ENCODE measurements at regions not wholly inside any gene's neighbourhood (a gene's known extent, or its start where the extent isn't known, plus 50 kb on each side); places are given as distances from the start of the nearest gene placed in this dataset.

DNA sequence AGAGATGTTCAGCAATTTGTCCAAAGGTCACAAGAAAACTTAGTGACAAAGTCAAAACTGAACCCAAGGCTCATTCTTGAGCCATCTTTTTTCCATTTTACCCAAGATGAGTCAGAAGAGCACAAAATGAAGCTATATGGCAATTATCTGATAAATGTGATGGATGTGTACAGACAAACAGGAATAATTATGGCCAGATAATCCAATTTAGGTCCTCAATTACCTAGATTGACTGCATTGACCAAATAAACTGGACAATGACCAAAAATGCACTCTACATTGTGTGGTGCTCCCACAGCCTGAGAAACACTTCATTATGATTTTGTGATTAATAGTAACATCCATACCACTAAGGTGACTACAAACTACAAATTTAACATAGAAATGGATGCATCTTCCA is 1105.8 kb downstream of the IGSF11 start:
- H3K4me2 ChIP-seq: no peak overlapping the region
- no peak overlapping the region for H2AFZ ChIP-seq (ENCODE audit: low read depth)
- H3K27ac ChIP-seq: no peak overlapping the region
- no peak for TF ChIP-seq CTCF (conservative IDR thresholded peaks at IDR 0.05; ENCODE audit: low read depth, low read length)
- H4K20me1 ChIP-seq (ENCODE audit: insufficient read depth): no peaks in the 10 kb centered on the region
- no peak overlapping the region for H3K9ac ChIP-seq
- no peaks in the 10 kb centered on the region for H3K36me3 ChIP-seq (ENCODE audit: insufficient read depth)
- no peak overlapping the region for H3K4me3 ChIP-seq (IDR thresholded peaks at IDR 0.05; ENCODE audit: insufficient read depth, low read depth, low read length)
- no peaks in the 10 kb centered on the region for H3K79me2 ChIP-seq (ENCODE audit: insufficient read depth, low read depth)
- H3K4me1 ChIP-seq (ENCODE audit: low read depth, poor library complexity, severe bottlenecking): no peaks in the 10 kb centered on the region
- no peaks in the 10 kb centered on the region for H3K27me3 ChIP-seq (ENCODE audit: insufficient read depth, low read depth)

DNA sequence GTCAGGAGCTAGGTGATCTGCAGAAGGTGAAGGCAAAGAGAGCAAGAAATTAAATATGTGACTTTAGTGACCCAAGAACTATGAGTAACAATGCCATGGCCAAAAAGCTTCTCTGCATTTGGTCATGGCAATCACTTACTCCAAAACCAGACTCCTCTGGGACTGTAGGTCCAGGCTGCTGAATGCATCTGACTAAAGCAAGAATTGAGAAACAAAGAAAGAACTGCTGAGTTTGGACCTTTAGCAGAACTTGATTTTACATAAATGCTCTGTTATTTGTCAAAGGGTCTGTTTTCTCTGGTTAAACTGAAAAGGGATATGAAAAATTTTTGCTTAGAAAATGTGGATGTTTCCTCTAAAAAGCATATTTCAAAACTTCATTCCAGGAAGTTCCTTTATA is 1102.2 kb downstream of the IGSF11 start:
- no peak overlapping the region for H3K4me3 ChIP-seq (IDR thresholded peaks at IDR 0.05; ENCODE audit: insufficient read depth, low read depth, low read length)
- H4K20me1 ChIP-seq (ENCODE audit: insufficient read depth): no peaks in the 10 kb centered on the region
- no peaks in the 10 kb centered on the region for H3K79me2 ChIP-seq (ENCODE audit: insufficient read depth, low read depth)
- no peak overlapping the region for H3K9ac ChIP-seq
- TF ChIP-seq CTCF (conservative IDR thresholded peaks at IDR 0.05; ENCODE audit: low read depth, low read length): no peak
- H2AFZ ChIP-seq (ENCODE audit: low read depth): no peak overlapping the region
- no peak overlapping the region for H3K4me2 ChIP-seq
- no peaks in the 10 kb centered on the region for H3K36me3 ChIP-seq (ENCODE audit: insufficient read depth)
- no peak overlapping the region for H3K27ac ChIP-seq
- no peaks in the 10 kb centered on the region for H3K27me3 ChIP-seq (ENCODE audit: insufficient read depth, low read depth)
- H3K4me1 ChIP-seq (ENCODE audit: low read depth, poor library complexity, severe bottlenecking): no peaks in the 10 kb centered on the region

GRCh38 chr3:117936159-117936558 is 1098.5 kb downstream of the IGSF11 start:
- Histone ChIP-seq H3K36me3 (ENCODE audit: insufficient read depth) (no peaks in the 10 kb centered on the region), H4K20me1 (ENCODE audit: insufficient read depth) (no peaks in the 10 kb centered on the region), H3K4me3 (IDR thresholded peaks at IDR 0.05; ENCODE audit: insufficient read depth, low read depth, low read length) (no peak overlapping the region), H3K4me2 (no peak overlapping the region), H3K79me2 (ENCODE audit: insufficient read depth, low read depth) (no peaks in the 10 kb centered on the region), H3K27me3 (ENCODE audit: insufficient read depth, low read depth) (no peaks in the 10 kb centered on the region), H3K4me1 (ENCODE audit: low read depth, poor library complexity, severe bottlenecking) (no peaks in the 10 kb centered on the region), H3K9ac (no peak overlapping the region), H3K27ac (no peak overlapping the region), H2AFZ (ENCODE audit: low read depth) (no peak overlapping the region)
- no peak for TF ChIP-seq CTCF (conservative IDR thresholded peaks at IDR 0.05; ENCODE audit: low read depth, low read length)

DNA sequence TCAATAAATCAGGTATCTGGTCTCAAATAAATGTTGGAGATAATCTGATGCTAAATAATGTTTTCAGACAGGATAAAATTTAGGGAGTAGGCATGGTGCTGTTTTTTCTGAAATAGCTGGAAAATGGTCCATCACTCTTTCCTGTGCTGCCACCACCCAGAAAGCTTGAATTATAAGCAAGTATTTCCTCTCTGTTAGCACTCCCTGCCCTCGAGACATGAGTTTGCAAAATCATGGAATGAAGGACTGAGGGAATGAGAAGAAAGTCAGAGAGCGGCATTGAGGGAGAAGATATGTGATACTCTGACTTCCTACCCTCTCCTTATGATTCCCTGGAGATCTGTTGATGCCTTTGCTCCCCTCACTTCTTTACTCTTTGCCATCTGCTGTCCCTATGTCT is 1095.7 kb downstream of the IGSF11 start:
- H4K20me1 ChIP-seq (ENCODE audit: insufficient read depth): no peaks in the 10 kb centered on the region
- H3K79me2 ChIP-seq (ENCODE audit: insufficient read depth, low read depth): no peaks in the 10 kb centered on the region
- no peak overlapping the region for H3K9ac ChIP-seq
- no peaks in the 10 kb centered on the region for H3K36me3 ChIP-seq (ENCODE audit: insufficient read depth)
- H2AFZ ChIP-seq (ENCODE audit: low read depth): no peak overlapping the region
- no peaks in the 10 kb centered on the region for H3K27me3 ChIP-seq (ENCODE audit: insufficient read depth, low read depth)
- TF ChIP-seq CTCF (conservative IDR thresholded peaks at IDR 0.05; ENCODE audit: low read depth, low read length): no peak
- H3K4me1 ChIP-seq (ENCODE audit: low read depth, poor library complexity, severe bottlenecking): no peaks in the 10 kb centered on the region
- H3K4me2 ChIP-seq: no peak overlapping the region
- H3K4me3 ChIP-seq (IDR thresholded peaks at IDR 0.05; ENCODE audit: insufficient read depth, low read depth, low read length): no peak overlapping the region
- no peak overlapping the region for H3K27ac ChIP-seq

Data from KMS-11 (cell line).